AG20443 (cell line): ENCODE measurements at regions not wholly inside any gene's neighbourhood (a gene's known extent, or its start where the extent isn't known, plus 50 kb on each side); places are given as distances from the start of the nearest gene placed in this dataset.
"Not testable (repeated sequence)": the region's sequence is repeated elsewhere in the genome, so short reads cannot be mapped to it uniquely, and the experiment has no call there.

ENCODE experiments used
- DNase-seq: peaks from one replicate; pipeline ENCODE4 v3.0.0; 2012; ENCODE audit warnings: low spot score, mixed read lengths

DNA sequence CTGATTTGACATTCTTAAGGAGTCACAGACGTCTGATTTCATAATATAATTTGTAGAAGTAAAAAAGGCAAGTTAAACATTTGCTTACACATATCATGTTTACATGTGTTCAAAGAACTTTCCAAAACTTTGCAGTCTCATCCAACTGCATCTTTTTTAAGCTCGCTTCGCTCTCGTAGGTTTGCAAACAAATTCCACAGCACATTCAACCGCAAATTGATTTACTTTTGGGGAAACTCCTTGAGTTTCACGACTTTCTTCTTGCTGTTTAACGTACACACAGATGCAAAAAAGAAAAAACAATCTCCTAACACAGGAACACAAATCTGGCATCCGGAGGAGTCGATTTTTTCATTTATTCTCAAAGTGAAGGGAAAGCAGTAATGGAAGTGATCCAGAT lies 1149.5 kb downstream of the VRK1 start:
- no peak for DNase-seq

DNA sequence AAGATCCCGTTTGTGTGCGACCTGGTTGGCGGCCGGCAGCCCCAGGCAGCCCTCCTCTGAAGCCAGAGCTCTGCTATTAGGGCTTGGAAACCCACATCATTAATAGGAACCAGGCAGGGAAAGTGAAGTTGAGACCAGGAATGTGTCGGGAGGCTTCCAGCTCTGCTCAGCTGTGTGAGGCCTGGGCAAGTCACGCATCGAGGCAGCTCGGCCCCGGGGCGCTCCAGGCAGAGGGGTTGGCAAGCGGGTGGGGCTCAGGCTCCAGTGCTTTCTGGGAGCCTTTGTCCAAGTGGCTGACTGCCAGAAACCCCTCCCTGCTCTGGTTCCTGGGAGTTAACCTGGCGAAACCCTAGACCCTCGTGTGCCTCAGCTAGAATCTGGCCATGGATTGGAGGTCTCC lies 1151.7 kb downstream of the VRK1 start:
- no peak for DNase-seq

DNA sequence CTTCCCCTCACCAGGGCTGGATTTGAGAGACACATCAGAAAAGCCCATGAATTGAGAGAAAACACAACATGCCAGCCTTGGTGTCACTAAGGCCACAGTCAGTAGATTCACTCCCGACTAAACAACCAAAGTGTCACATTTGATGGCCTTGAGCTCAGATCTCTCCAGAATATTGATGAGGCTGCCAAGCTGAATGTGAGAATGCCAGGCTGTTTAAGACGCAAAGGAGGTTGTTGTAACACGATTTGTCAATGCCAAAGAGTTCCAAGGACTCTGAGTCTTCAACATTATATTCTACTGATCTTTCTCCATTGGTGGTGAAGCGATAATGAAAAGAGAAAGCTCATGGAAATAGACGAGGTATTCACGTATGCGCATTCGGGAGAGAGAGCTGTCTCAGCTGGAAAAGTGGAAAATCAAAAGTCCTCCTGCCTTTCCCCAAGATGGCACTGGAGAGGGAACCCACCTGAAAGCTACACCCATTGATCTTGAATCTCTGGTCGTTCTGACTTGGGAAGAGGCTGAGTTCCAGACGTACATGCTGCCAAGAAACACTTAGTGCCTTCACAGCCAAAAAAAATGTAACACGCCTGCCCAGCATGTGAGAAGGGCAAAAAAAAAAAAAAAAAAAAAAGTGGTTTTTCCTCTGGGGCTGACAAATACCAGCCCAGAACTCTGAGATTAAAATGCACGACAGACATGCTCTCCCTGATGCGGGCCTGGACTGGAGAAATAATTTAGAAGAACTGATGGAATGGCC lies 1159.6 kb downstream of the VRK1 start:
- no peak for DNase-seq

DNA sequence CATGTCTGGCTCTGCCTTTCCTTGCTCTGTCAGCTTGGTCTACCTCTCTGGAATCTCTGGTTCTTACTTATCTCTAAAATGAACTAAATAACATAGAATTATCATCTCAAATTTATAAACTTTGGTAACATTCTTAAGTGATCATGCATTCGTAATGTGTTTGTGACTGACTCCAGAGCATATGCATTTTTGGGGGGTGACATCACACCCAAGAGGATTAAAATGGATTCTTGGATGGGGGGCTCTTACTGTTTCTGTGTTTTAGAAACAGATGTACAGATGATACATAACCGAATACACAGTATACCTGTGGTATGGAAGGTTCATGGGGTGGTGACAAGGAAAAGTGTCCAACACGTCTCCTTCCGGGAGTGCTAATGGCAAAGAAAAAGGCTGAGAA lies 1162.1 kb downstream of the VRK1 start:
- DNase-seq = no peak

DNA sequence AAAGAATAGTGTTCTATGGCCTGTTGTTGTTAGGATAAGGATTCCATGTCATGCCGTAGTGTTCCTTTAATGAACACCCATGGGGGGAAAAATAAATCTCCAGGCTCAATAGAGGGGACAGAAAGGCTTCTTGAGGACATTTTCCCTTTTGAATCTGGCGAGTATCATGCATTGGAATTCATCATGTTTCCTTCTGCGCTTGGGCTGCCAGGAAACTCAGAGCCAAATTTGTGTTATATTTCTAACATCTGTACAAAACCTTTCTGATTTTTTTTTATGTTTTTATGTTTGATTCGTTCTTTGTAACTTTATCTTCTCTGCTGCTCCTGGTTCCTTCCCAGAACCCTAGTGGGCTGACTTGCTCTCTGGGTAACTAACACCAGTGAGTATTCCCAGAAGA lies 1163.3 kb downstream of the VRK1 start:
- no peak for DNase-seq

DNA sequence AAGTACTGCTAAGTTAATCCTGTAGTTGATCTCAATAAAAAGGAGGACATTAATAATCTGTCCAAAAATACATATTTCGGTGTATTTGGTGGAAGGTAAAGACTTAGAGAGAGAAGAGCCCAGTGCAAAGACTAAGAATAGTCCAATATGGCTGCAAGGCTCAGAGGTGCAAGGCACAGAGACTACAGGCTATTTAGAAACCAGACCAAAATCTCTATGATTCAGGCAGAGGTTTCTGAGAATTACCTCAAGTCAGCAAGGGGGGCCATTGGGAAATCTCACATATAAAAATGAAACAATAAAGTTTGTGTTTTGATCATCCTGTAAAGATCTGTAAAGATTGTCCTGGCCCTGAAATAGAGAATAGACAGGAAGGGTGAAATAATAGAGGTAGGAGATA lies 1173.0 kb downstream of the VRK1 start:
- no peak for DNase-seq

DNA sequence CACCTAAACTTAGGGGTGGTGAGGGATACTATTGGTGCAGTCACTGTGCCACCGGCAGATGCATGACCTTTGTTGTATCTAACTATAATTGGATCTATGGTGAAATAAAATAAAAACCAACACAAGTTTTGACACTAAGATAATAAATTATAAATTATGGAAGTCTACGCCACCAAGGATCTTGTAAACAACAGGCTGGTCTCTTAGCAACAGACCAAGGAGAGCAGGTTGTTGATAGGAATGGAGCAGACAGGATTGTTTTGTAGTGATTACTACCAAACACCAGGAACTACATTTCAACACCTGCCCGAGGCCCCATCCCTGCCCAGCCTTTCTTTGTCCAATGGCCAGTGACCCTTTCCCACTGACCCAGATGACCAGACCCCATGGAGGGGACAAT lies 1178.0 kb downstream of the VRK1 start:
- no peak for DNase-seq

DNA sequence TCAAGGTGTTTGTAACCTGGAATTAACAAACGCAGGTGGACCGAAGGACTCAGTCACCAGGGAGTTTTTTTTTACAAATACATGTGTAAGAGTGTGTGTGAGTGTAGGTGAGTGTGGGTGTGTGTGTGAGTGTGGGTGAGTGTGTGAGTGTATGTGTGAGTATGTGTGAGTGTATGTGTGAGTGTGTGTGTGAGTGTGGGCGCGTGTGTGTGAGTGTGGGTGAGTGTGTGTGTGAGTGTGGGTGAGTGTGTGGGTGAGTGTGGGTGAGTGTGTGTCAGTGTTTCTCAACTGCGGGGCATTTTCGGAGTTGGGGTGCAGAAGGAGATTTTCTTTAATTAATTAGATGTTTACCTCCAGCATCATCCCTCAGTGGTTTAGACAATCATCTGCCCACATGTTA lies 1178.8 kb downstream of the VRK1 start:
- DNase-seq = no peak

DNA sequence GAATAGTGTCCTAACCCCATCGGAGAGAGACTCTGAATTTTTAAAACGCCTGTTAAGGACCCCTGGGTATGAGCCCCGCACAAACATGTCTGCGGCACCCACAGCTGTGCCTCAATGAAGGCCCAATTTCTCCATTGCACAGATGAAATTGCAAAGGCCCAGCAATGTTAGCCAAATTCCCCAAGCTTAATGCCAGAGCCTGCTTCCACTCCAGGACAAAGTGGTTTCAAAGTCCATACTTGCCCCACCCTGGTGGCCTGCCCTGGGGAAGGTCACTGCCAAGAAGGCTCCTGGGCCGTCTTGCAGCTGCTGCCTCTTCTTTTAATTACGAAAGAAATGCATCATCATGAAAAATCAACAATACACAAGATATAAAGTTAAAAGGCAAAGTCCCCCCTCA lies 1179.7 kb downstream of the VRK1 start:
- no peak for DNase-seq

DNA sequence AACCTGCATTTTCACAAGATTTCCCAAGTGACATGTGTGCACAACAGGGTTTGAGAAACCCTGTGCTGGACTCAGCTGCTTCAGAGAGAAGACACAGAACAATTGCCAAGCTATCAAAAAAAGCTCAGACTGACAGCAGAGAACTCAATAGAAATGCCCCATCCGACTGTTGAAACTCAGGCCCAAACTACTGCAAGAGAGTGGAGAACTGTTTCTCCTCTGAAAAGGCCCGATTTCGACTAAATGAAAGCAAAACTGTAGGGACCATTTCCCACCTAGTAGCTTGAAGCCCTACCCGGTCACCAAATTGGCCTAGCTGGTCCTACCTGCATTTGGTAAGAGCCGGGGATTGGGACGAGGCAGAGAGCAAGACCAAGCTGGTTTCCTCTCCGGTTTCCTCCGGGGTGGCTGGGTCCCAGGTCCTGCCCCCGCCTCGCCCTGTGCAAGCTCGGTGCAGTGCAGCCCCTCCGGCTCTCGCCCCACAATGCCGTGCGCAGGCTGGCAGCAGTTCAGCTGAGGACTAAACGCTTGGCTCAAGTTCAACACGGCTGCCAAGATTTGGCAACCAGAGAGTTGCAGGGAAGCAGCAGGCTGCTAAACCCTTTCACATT lies 1180.6 kb downstream of the VRK1 start:
- peak; percentile 8 for DNase-seq

DNA sequence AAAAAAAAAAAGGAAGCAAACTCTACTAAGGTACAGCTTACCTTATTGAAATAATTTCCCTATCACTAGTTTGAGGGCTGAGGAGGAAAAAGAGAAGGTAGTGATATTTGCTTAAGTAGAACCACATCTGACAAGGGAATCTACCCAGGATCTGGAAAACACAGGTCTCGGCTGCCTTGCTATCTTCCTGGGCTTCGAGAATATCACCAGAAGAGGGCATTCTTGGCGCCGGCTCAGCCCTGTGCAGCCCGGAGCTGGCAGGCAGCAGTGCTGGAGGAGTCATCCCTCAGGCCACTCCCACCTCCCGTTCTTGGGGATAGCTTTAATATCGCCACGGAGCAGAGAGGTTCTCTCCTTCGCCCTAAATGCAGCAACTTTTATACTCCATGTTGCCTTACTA lies 1181.2 kb downstream of the VRK1 start:
- DNase-seq = peak; percentile 73

DNA sequence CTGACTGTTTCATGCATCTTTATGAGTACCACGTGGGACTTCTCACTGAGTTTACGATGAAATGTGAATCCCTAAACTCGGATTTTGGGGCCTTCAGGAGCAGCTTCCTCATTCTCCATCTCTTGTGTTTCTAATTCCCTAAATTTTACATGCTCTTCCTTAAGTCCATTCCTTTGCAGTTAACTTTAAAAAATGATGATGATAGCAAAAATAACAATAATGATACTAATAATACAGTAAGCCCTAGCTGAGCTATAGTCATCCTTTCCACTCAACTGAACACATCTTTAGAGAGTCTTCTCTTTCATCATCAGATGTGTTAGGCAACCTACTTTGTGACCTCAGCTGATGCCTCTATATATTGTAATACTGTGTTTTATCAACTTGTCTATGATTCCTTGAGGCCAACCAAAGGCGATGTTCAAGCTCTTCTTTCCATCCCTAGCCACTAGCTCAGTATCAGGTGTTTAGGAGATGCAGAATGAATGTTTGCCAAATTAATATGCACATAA lies 1196.4 kb downstream of the VRK1 start:
- no peak for DNase-seq

DNA sequence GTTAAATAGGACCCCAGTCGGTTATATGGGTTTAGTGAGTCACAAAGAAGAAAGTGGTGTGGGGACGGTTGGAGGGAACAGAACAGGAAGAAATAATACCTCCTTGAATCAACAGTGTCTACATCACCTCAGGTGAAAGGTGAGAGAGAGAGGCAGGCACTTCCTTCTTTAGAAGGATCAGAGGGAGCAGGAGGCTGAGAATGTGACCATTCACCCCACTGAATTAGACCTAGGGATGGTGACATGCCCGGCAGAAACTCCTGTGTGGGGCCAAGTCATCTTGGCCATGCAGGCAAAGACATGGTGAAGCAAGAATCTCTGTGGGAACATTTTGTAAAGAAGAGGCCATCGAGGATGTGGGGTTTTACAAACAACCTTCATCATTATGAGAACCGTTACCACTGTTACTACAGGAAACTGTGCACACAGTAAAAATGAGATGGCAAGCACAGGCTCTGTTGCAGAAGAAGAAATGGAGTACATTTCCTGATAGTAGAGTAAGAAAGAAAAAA lies 1196.9 kb downstream of the VRK1 start:
- no peak for DNase-seq

DNA sequence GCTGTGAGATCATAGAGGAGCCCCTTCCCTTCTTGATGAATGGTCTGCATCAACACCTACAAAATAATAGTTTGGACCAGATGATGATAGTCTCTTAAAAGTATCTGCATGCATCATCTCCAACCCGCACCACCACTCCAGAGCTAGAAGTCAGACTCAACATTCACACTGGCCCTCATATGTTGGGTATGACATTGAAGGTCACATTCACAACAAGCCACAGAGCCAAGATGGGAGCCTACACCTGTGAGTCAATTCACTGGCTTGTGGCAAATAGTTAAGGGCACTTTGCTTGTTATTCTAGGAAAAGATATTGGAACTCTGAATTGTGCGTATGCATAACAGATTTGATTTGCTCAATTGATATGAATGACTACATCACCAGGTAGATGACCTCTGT lies 1197.9 kb downstream of the VRK1 start:
- DNase-seq = no peak

DNA sequence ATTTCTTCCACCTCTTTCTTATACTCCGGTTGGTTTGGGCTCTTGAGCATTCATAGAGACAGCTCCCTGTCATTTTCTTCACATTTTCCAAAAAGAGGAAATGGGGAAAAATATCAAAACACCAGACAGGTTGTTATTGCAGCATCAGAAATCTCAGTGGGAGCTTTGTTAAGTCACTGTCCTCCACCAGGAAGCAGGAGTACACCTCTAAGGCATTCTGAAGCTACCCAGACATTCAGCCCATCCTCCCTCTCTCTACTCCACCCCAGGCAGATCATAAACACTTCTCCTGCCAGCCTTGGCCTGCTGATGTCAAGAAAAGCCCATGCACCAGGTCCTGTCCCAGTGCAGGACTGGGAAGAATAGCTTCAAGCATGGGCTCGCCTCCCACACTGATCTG lies 1198.3 kb downstream of the VRK1 start:
- no peak for DNase-seq

DNA sequence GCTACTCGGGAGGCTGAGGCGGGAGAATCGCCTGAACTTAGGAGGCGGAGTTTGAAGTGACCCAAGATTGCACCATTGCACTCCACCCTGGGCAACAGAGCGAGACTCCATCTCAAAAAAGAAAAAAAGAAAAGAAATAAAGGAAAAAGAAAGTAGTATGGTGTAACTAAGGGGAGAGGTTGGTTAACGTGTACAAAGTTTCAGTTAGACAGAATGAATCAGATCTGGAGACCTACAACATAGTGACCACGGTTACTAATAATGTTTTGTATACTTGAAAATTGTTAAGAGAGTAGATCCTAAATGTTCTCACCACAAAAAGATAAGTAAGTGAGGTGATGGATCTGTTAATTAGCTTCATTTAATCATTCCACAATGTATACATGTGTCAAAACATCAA lies 1208.8 kb downstream of the VRK1 start:
- DNase-seq = no peak

DNA sequence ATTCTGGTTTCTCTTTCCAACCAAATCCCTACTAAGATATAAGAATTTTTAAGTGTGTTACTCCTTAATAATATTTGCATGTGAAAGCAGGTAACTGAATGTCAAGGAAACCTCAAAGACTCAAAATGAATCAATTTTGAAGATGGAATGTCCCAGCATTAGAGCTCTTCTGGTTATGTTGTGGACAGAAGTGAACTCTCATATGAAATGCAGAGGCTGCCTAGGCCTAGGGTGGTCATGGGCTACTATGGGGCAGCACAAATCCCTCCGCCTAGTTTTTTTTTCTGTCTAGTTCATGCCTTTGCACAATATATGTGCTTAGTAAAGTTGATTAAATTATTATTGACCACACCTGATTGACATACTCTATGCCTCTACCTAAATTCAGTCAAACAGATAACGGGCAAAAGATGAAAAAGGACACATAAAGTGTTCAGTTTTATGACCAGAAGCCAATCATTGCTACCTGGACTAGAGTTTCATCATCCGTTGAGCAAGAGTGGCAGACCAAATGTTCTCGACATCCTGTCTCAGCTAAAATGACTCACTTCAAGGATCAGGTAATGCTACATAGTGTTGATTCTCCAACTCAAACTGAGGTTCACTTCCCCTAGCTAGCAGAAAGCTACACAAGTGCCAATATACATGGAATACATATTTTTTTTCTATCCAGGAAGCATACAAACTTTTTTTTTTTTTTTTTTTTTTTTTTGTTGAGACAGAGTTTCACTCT lies 1211.4 kb downstream of the VRK1 start:
- DNase-seq = no peak

DNA sequence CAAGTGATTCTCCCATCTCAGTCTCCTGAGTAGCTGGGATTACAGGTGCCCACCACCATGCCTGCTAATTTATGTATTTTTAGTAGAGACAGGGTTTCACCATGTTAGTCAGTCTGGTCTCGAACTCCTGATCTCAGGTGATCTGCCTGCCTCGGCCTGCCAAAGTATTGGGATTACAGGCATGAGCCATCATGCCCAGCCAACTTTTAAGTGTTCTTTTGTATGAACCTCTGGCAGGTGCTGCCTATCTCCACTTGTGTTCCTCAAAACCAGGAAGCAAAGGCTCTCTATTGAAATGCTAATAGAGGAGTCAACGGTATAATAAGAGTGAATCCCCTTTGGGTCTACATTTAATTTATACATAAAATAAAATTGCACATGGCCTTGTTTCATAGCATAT lies 1212.0 kb downstream of the VRK1 start:
- not testable (repeated sequence) for DNase-seq

DNA sequence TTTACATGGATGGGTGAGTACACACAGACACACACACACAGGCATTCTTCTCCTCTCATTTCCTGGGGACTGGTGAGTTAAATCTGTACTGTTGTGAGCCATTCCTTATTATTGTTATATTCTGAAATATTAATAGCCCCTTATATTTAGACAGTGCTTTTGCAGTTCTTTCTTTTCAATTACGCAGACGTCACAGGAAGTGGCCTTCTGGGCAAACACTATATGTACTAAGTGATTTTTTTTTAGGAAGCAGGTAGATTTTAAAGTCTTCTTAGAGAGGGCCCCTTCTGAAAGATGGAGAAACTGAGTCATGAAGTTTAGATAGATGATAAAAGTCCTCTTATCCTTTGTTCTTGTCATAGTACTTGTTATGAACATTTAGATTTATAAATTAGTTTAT lies 1213.6 kb downstream of the VRK1 start:
- no peak for DNase-seq

DNA sequence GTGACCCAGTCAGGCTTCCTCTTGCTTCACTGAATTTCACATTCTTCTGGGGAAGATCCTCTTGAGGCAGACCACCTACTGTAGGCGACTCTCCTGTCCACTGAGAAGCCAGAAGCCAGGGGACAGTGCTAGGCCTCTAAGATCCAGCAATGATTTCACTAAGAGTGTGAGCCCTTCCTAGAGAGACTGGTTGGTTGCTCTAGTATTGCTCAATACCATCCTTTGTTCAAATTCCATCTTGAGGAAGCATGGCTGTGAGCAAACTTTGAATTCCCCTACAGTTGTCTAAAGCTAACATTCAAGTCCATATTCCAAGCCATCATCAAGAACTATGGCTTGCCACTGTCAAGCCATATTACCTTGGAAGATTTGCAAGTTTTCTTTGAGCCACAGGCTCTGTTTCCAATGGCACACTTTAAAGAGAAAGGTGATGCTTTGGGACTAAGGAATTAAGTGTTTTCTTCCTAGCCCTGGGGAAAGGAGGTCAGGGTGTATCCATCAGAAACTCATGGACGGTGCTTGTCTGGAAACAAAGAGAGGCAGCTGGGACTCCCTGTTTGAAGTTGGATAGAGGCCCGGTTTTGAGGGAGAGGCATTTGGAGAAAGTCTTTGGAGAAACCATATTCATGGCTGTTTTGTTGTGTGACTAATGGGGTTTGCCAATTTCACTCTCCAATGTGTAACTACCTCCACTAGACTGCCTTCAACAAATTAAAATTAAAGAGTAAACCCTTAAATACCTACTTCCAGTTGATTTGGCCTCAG lies 1217.9 kb downstream of the VRK1 start:
- DNase-seq = no peak

DNA sequence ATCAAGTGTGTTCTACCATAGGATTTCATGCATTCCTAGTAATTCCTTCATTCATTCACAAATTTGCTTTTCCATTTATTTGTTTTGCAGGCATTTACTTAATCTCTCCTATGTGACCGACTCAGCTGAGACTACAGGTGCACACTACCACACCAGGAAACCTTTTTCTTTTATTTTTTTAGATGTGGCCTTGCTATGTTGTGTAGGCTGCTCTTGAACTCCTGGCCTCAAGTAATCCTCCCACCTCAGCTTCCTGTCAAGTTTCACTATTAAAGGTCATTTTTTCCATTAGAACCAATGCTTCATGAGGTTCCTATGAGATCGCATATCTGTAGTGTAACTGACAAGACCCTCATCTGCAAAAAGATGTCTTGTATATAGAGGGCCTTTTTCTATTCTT lies 1218.7 kb downstream of the VRK1 start:
- DNase-seq = no peak

DNA sequence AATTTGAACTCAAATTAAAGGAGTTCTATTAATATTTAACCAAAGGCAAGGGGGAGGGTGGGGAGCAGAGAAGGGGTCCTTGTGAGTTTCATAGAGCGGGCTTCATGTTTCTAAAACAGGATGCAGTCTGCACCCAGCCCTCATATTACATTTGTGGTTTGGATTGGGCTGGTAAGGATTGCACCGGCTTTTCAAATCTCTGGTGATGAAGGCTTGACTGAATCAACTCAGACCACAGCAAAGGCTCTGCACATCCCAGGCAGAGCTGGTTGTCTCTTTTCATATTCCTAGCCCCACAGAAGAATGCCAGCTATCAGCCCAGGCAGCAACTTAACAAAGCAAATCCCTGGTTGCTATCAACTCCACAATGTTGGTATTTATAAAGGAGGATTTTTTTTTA lies 1221.4 kb downstream of the VRK1 start:
- no peak for DNase-seq
